CD14-positive monocyte (primary cell): ENCODE measurements at regions not wholly inside any gene's neighbourhood (a gene's known extent, or its start where the extent isn't known, plus 50 kb on each side); places are given as distances from the start of the nearest gene placed in this dataset.
A peak's percentile ranks its signal among the peaks of the same experiment; 100 is the strongest.

Source experiments
- DNase-seq, 3 donors: peaks; one replicate each; pipeline ENCODE4 v3.0.0-alpha.2; 2011 to 2022
- H2AFZ ChIP-seq: 2 replicates; pipeline ENCODE4 v1.6.0; 2012; ENCODE audit warnings: mild to moderate bottlenecking, low read depth, low read length, inconsistent platforms; ENCODE audit not compliant: insufficient read depth, poor library complexity, severe bottlenecking
- H3K27ac ChIP-seq, 2 donors: 1 replicate in 1 of 2; 2 replicates in 1 of 2; pipeline ENCODE4 v1.5.1; 2012 to 2013; ENCODE audit warnings: low read length in 2 of 2, control low read depth in 1 of 2, inconsistent platforms in 1 of 2, low read depth in 1 of 2, mild to moderate bottlenecking in 1 of 2
- H3K27me3 ChIP-seq, 2 donors: one replicate each; pipeline versions ENCODE4 v1.6.0 to v1.6.1; 2011 to 2013; ENCODE audit warnings: low read length in 2 of 2; ENCODE audit not compliant: control insufficient read depth in 2 of 2, insufficient read depth in 2 of 2
- H3K36me3 ChIP-seq, 2 donors: replicated peaks in 1 of 2; 1 replicate in 1 of 2; 2 replicates in 1 of 2; pipeline versions ENCODE4 v1.5.1 to v1.6.1; 2012 to 2013; ENCODE audit warnings: low read length in 2 of 2, control low read depth in 1 of 2, inconsistent platforms in 1 of 2, mild to moderate bottlenecking in 1 of 2; ENCODE audit not compliant: insufficient read depth in 2 of 2, control insufficient read depth in 1 of 2
- H3K4me1 ChIP-seq, 2 donors: 1 replicate in 1 of 2; 2 replicates in 1 of 2; pipeline versions ENCODE4 v1.5.1 to v1.6.1; 2012 to 2013; ENCODE audit warnings: low read length in 2 of 2, control low read depth in 1 of 2, inconsistent platforms in 1 of 2, mild to moderate bottlenecking in 1 of 2, moderate library complexity in 1 of 2; ENCODE audit not compliant: insufficient read depth in 2 of 2, control insufficient read depth in 1 of 2
- H3K4me2 ChIP-seq: replicated peaks from 2 replicates; pipeline ENCODE3; 2012; ENCODE audit warnings: low read length, moderate library complexity, mild to moderate bottlenecking; ENCODE audit not compliant: poor library complexity, severe bottlenecking; ENCODE audit errors: extremely low read depth
- H3K4me3 ChIP-seq, 3 experiments: fragments of 200-600 bp in 1 of 3; sonication (generic) in 1 of 3; replicated peaks in 1 of 3; 1 replicate in 2 of 3; 2 replicates in 1 of 3; pipeline ENCODE4 v1.5.1; 2011 to 2013; ENCODE audit warnings: low read length in 3 of 3, mild to moderate bottlenecking in 3 of 3, control low read depth in 2 of 3, low read depth in 2 of 3, inconsistent platforms in 1 of 3, moderate library complexity in 1 of 3
- H3K79me2 ChIP-seq: 2 replicates; pipeline ENCODE4 v1.6.0; 2012; ENCODE audit warnings: mild to moderate bottlenecking, control low read depth, inconsistent platforms, low read length, moderate library complexity; ENCODE audit not compliant: insufficient read depth
- H3K9ac ChIP-seq: 2 replicates; pipeline ENCODE4 v1.6.0; 2017; ENCODE audit warnings: low read length, mild to moderate bottlenecking; ENCODE audit not compliant: insufficient read depth, poor library complexity, severe bottlenecking
- H3K9me3 ChIP-seq, 2 donors: replicated peaks in 1 of 2; 1 replicate in 1 of 2; 2 replicates in 1 of 2; pipeline versions ENCODE4 v1.5.1 to v1.6.1; 2012 to 2013; ENCODE audit warnings: low read length in 2 of 2, control low read depth in 1 of 2; ENCODE audit not compliant: control insufficient read depth in 1 of 2, insufficient read depth in 1 of 2
- H4K20me1 ChIP-seq: 2 replicates; pipeline ENCODE4 v1.6.0; 2012; ENCODE audit warnings: mild to moderate bottlenecking, low read length, control low read depth, moderate library complexity; ENCODE audit not compliant: insufficient read depth
- H3K27ac Mint-ChIP-seq, 7 donors: one replicate each; pipeline ENCODE4 v1.8.0; 2020; ENCODE audit warnings: mild to moderate bottlenecking in 7 of 7, mixed read lengths in 7 of 7, moderate library complexity in 6 of 7, inconsistent platforms in 2 of 7
- H3K27me3 Mint-ChIP-seq, 3 donors: one replicate each; pipeline ENCODE4 v1.8.0; 2021 to 2022; ENCODE audit warnings: low read depth in 3 of 3, mild to moderate bottlenecking in 3 of 3, mixed read lengths in 3 of 3, moderate library complexity in 3 of 3, inconsistent platforms in 1 of 3
- H3K36me3 Mint-ChIP-seq, 2 donors: one replicate each; pipeline ENCODE4 v1.8.0; 2020; ENCODE audit warnings: mixed read lengths in 2 of 2, inconsistent platforms in 1 of 2, mild to moderate bottlenecking in 1 of 2
- H3K4me1 Mint-ChIP-seq: one replicate; pipeline ENCODE4 v1.8.0; 2020; ENCODE audit warnings: mild to moderate bottlenecking, mixed read lengths
- H3K4me3 Mint-ChIP-seq, 2 donors: one replicate each; pipeline ENCODE4 v1.8.0; 2020; ENCODE audit warnings: mild to moderate bottlenecking in 2 of 2, mixed read lengths in 2 of 2, moderate library complexity in 1 of 2
- H3K9me3 Mint-ChIP-seq, 7 donors: one replicate each; pipeline ENCODE4 v1.8.0; 2020 to 2022; ENCODE audit warnings: mixed read lengths in 7 of 7, mild to moderate bottlenecking in 6 of 7, moderate library complexity in 6 of 7, inconsistent platforms in 2 of 7
- WGBS: methylation state at CpG from one replicate; pipeline ENCODE4 v1.1.5; 2013; ENCODE audit warnings: missing lambda C conversion rate; ENCODE audit not compliant: insufficient coverage; 5-methylcytosine and 5-hydroxymethylcytosine counted together
- intact Hi-C, 2 donors: fragments of 100-400 bp; cut with micrococcal nuclease; formaldehyde crosslinking; loops; one replicate each; pipeline versions ENCODE4 v1.15.0 to v1.15.1; 2023
- TF ChIP-seq, protein P1 (sequence below): fragments of 200-600 bp; IDR thresholded peaks from one replicate; pipeline ENCODE4 v1.8.0; 2022; ENCODE audit warnings: antibody characterized with exemption, mild to moderate bottlenecking

DNA sequence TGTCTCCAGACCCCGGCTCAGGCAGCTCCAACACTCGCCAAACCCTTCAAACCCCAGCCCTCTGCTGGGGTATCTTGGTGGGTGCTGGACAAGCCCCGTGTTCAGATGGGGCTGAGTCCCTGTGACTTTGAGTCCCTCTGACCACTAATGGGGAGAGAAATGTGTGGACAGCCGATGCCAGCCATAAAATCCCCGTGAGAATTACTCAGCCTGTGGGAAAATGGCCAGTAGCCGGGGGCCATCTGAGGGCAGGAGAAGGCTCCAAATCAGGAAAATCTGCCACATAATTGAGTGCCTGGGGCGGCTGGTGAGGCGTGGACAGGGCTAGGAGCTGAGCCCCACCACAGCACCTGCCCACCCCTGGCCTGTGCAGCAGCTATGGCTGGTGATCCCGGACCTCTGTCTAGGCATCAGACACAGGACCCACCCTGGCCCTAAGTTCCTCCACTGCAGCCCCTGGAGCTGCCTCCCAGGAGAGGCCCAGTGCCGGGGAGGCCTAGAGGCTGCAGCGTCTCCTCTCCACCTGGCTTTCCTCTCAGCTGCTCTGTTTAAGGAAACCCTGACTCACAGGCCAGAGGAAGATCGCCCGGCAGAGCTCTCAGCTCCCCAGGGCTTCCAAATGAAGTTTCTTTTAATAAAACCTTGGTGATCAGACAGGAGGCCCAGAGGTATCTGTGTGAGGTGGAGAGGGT is 53.7 kb upstream of the SLCO4A1 start:
- WGBS, result 92% methylated on average over 11 of the region's 13 CpGs
- no peak overlapping the region for H3K27ac ChIP-seq
- DNase-seq, result peak in 1 of 3 donors; percentile 25
- peak overlapping the region; percentile 36 for H3K4me2 ChIP-seq
- TF ChIP-seq, protein P1, sequence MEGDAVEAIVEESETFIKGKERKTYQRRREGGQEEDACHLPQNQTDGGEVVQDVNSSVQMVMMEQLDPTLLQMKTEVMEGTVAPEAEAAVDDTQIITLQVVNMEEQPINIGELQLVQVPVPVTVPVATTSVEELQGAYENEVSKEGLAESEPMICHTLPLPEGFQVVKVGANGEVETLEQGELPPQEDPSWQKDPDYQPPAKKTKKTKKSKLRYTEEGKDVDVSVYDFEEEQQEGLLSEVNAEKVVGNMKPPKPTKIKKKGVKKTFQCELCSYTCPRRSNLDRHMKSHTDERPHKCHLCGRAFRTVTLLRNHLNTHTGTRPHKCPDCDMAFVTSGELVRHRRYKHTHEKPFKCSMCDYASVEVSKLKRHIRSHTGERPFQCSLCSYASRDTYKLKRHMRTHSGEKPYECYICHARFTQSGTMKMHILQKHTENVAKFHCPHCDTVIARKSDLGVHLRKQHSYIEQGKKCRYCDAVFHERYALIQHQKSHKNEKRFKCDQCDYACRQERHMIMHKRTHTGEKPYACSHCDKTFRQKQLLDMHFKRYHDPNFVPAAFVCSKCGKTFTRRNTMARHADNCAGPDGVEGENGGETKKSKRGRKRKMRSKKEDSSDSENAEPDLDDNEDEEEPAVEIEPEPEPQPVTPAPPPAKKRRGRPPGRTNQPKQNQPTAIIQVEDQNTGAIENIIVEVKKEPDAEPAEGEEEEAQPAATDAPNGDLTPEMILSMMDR, result no peak
- H3K27me3 Mint-ChIP-seq, result peaks cover 23 to 35% (median 28%) of the 10 kb centered on the region in 3 donors
- peaks cover 0 to 3% (median 0%) of the 10 kb centered on the region in 7 donors for H3K9me3 Mint-ChIP-seq
- peaks cover 6 to 10% of the 10 kb centered on the region in 2 donors for H3K4me1 ChIP-seq
- H3K36me3 Mint-ChIP-seq, result no peaks in the 10 kb centered on the region
- no peak overlapping the region for H3K4me3 Mint-ChIP-seq
- no peak overlapping the region for H2AFZ ChIP-seq
- peaks cover 0 to 7% of the 10 kb centered on the region in 2 donors for H3K27me3 ChIP-seq
- H3K27ac Mint-ChIP-seq, result no peak overlapping the region
- no peaks in the 10 kb centered on the region for H4K20me1 ChIP-seq
- peak overlapping the region; percentile 8 for H3K9ac ChIP-seq
- no peaks in the 10 kb centered on the region for H3K79me2 ChIP-seq
- intact Hi-C loops, result no loop called here
- no peaks in the 10 kb centered on the region for H3K9me3 ChIP-seq
- no peaks in the 10 kb centered on the region for H3K36me3 ChIP-seq
- no peak overlapping the region for H3K4me3 ChIP-seq
- peaks cover 8% of the 10 kb centered on the region for H3K4me1 Mint-ChIP-seq

DNA sequence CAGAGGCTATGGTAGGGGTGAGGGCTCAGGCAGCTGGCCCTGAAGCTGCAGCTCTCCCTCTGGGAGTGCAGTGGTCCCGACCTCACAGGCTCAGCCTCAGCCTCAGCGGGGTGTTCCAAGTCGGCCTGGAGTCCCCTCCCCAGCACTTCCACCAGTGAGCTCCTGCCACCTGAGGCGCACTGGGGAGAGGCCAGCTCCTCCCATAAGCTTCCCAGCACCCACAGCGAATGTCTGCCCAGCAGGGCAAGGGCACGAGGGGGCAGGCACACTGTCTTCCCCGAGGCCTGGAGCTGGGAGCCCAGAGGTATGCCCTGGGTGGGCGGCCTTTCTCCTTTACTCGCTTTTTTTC is 53.2 kb upstream of the SLCO4A1 start:
- Histone ChIP-seq H3K4me3 (no peak overlapping the region), H3K36me3 (no peaks in the 10 kb centered on the region), H3K4me2 (no peak overlapping the region), H3K27ac (no peak overlapping the region), H3K9ac (no peak overlapping the region), H4K20me1 (no peaks in the 10 kb centered on the region), H3K9me3 (no peaks in the 10 kb centered on the region), H3K4me1 (peaks cover 6 to 10% of the 10 kb centered on the region in 2 donors), H3K79me2 (no peaks in the 10 kb centered on the region), H3K27me3 (peaks cover 0 to 6% of the 10 kb centered on the region in 2 donors), H2AFZ (no peak overlapping the region)
- no peak for DNase-seq
- intact Hi-C loops, result no loop called here
- Mint-ChIP-seq H3K27ac (no peak overlapping the region), H3K4me1 (peaks cover 8% of the 10 kb centered on the region), H3K4me3 (no peak overlapping the region), H3K36me3 (no peaks in the 10 kb centered on the region), H3K9me3 (peaks cover 0 to 3% (median 0%) of the 10 kb centered on the region in 7 donors), H3K27me3 (peaks cover 19 to 30% (median 28%) of the 10 kb centered on the region in 3 donors)
- TF ChIP-seq, protein P1, result no peak
- WGBS, result 86% methylated on average over 7 of the region's 9 CpGs
